Chondrocyte (in vitro differentiated cells): ENCODE measurements at regions not wholly inside any gene's neighbourhood (a gene's known extent, or its start where the extent isn't known, plus 50 kb on each side); places are given as distances from the start of the nearest gene placed in this dataset.
"Not testable (repeated sequence)": the region's sequence is repeated elsewhere in the genome, so short reads cannot be mapped to it uniquely, and the experiment has no call there.

Experiments
- DNase-seq: peaks from one replicate; pipeline ENCODE4 v3.0.0; 2021; ENCODE audit warnings: mixed read lengths, low spot score
- H3K27ac Mint-ChIP-seq: one replicate; pipeline ENCODE4 v1.8.0; 2021; ENCODE audit warnings: mild to moderate bottlenecking, moderate library complexity, mixed read lengths; ENCODE audit not compliant: unreplicated experiment
- H3K27me3 Mint-ChIP-seq: 2 replicates; pipeline ENCODE4 v1.8.0; 2021; ENCODE audit warnings: low read depth, mixed read lengths
- H3K36me3 Mint-ChIP-seq: 2 replicates; pipeline ENCODE4 v1.8.0; 2021; ENCODE audit warnings: low read depth, mixed read lengths
- H3K4me1 Mint-ChIP-seq: 2 replicates; pipeline ENCODE4 v1.8.0; 2021; ENCODE audit warnings: low read depth, mild to moderate bottlenecking, mixed read lengths
- H3K4me3 Mint-ChIP-seq: one replicate; pipeline ENCODE4 v1.8.0; 2021; ENCODE audit warnings: mild to moderate bottlenecking, moderate library complexity, mixed read lengths; ENCODE audit not compliant: unreplicated experiment
- H3K9me3 Mint-ChIP-seq: 2 replicates; pipeline ENCODE4 v1.8.0; 2021; ENCODE audit warnings: low read depth, mixed read lengths
- CTCF ChIP-seq: fragments of 200-600 bp; sonication (generic); IDR thresholded peaks from 2 replicates; pipeline ENCODE4 v1.5.0; 2021; ENCODE audit warnings: antibody characterized with exemption, mild to moderate bottlenecking, moderate library complexity

- TF ChIP-seq CTCF = no peak
- DNase-seq = no peak
Measured at GRCh38 chr11:22521226-22521625, 104.4 kb downstream of the FANCF start.

GRCh38 chr11:22520521-22520920, 105.1 kb downstream of the FANCF start:
- Mint-ChIP-seq H3K4me1 (peaks cover 6% of the 10 kb centered on the region), H3K27ac (no peak overlapping the region), H3K4me3 (no peak overlapping the region), H3K36me3 (no peaks in the 10 kb centered on the region), H3K27me3 (peaks cover 2% of the 10 kb centered on the region), H3K9me3 (no peaks in the 10 kb centered on the region)
- no peak for TF ChIP-seq CTCF
- no peak for DNase-seq

More at GRCh38 chr11:22521226-22521625, 104.4 kb downstream of the FANCF start:
- Mint-ChIP-seq H3K9me3 (no peaks in the 10 kb centered on the region), H3K27me3 (no peaks in the 10 kb centered on the region), H3K4me3 (no peak overlapping the region), H3K36me3 (no peaks in the 10 kb centered on the region), H3K27ac (no peak overlapping the region), H3K4me1 (peaks cover 6% of the 10 kb centered on the region)

- not testable (repeated sequence) for H3K4me3 Mint-ChIP-seq, H3K27me3 Mint-ChIP-seq, H3K4me1 Mint-ChIP-seq, H3K27ac Mint-ChIP-seq, DNase-seq, H3K9me3 Mint-ChIP-seq, H3K36me3 Mint-ChIP-seq
Measured at GRCh38 chr11:22518344-22518743, 107.3 kb downstream of the FANCF start.

GRCh38 chr11:22516111-22516510, 109.5 kb downstream of the FANCF start:
- H3K9me3 Mint-ChIP-seq = no peaks in the 10 kb centered on the region
- H3K27ac Mint-ChIP-seq = no peak overlapping the region
- H3K4me1 Mint-ChIP-seq = peaks cover 3% of the 10 kb centered on the region
- DNase-seq = no peak
- H3K27me3 Mint-ChIP-seq = peaks cover 2% of the 10 kb centered on the region
- no peak for TF ChIP-seq CTCF
- H3K36me3 Mint-ChIP-seq = no peaks in the 10 kb centered on the region
- H3K4me3 Mint-ChIP-seq = no peak overlapping the region

GRCh38 chr11:22512457-22512856, 113.2 kb downstream of the FANCF start:
- Mint-ChIP-seq H3K4me3 (no peak overlapping the region), H3K4me1 (peaks cover 5% of the 10 kb centered on the region)

More at GRCh38 chr11:22512457-22512856, 113.2 kb downstream of the FANCF start:
- Mint-ChIP-seq H3K36me3 (no peaks in the 10 kb centered on the region), H3K9me3 (no peaks in the 10 kb centered on the region), H3K27me3 (peaks cover 5% of the 10 kb centered on the region), H3K27ac (no peak overlapping the region)
- DNase-seq = no peak
- TF ChIP-seq CTCF = no peak
